ENCODE measurements at regions not wholly inside any gene's neighbourhood (a gene's known extent, or its start where the extent isn't known, plus 50 kb on each side); places are given as distances from the start of the nearest gene placed in this dataset.
"Not testable (repeated sequence)": the region's sequence is repeated elsewhere in the genome, so short reads cannot be mapped to it uniquely, and the experiment has no call there.

DNA sequence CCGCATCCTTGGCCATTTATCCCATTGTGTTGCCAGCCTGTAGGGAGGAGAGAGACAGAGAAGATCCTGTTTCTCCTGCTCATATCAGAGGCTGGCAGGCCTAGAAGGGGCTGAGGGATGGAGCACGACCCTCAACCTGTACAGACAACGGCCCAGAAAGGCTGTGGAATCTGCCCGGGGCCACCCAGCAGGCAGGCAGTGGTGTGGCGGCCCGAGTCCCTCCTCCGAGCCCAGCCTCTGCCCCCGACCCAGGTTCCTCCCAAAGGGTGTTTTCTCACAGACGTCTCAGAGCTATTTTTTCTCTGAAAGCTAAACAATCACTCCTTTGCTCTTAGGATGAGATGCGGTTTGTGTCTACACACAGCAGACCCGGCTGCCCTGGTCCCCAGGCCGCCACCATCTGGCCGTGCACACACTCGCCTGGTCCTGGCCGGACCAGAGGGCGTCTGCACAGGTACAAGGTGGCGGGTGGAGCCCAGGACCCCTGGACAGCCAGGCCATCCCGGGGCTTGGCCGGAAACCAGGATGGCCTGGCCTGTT, 69.3 kb downstream of the FOXL3 start:
- H3K79me2 ChIP-seq (ENCODE audit: low read length), result no peaks in the 10 kb centered on the region
- no peaks in the 10 kb centered on the region for H3K9me2 ChIP-seq (replicated peaks; ENCODE audit: low read length)
- H3K9me3 ChIP-seq (ENCODE audit: low read length), result no peaks in the 10 kb centered on the region
- H3K4me1 ChIP-seq (ENCODE audit: insufficient read depth, low read length), result no peaks in the 10 kb centered on the region; the same call in 1 of the 2 replicates
- ATAC-seq (no peak), DNase-seq (no peak)
- CTCF ChIA-PET, result no interaction called here
- intact Hi-C loops (cut with micrococcal nuclease), result no loop called here
- no peaks in the 10 kb centered on the region for H4K20me1 ChIP-seq (ENCODE audit: low read length)
- no peaks in the 10 kb centered on the region for H3F3A ChIP-seq (ENCODE audit: low read length, unreplicated experiment)
- H3K27me3 ChIP-seq (ENCODE audit: low read length), result no peaks in the 10 kb centered on the region
- no peak overlapping the region for H2AFZ ChIP-seq (ENCODE audit: low read length)
- no peak overlapping the region for H3K9ac ChIP-seq (ENCODE audit: low read length)
- no peak overlapping the region for H3K27ac ChIP-seq (ENCODE audit: low read length)
- H3K36me3 ChIP-seq (ENCODE audit: low read depth, low read length), result no peaks in the 10 kb centered on the region
- no peak overlapping the region for H3K4me3 ChIP-seq (ENCODE audit: low read length)
- BruUV-seq (replicated peaks), result no TSS peak
- POLR2A ChIA-PET (ENCODE audit: unreplicated experiment), result no interaction called here
- TF ChIP-seq, protein P1, sequence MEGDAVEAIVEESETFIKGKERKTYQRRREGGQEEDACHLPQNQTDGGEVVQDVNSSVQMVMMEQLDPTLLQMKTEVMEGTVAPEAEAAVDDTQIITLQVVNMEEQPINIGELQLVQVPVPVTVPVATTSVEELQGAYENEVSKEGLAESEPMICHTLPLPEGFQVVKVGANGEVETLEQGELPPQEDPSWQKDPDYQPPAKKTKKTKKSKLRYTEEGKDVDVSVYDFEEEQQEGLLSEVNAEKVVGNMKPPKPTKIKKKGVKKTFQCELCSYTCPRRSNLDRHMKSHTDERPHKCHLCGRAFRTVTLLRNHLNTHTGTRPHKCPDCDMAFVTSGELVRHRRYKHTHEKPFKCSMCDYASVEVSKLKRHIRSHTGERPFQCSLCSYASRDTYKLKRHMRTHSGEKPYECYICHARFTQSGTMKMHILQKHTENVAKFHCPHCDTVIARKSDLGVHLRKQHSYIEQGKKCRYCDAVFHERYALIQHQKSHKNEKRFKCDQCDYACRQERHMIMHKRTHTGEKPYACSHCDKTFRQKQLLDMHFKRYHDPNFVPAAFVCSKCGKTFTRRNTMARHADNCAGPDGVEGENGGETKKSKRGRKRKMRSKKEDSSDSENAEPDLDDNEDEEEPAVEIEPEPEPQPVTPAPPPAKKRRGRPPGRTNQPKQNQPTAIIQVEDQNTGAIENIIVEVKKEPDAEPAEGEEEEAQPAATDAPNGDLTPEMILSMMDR (conservative IDR thresholded peaks at IDR 0.05; ENCODE audit: low read depth, low read length), result no peak
- TF ChIP-seq EZH2phosphoT487 (IDR thresholded peaks at IDR 0.05; ENCODE audit: borderline replicate concordance, low read length) (no peak), EZH2 (IDR thresholded peaks at IDR 0.05; ENCODE audit: low read length, unreplicated experiment) (no peak)
- H3K4me2 ChIP-seq (ENCODE audit: low read length), result no peak overlapping the region

DNA sequence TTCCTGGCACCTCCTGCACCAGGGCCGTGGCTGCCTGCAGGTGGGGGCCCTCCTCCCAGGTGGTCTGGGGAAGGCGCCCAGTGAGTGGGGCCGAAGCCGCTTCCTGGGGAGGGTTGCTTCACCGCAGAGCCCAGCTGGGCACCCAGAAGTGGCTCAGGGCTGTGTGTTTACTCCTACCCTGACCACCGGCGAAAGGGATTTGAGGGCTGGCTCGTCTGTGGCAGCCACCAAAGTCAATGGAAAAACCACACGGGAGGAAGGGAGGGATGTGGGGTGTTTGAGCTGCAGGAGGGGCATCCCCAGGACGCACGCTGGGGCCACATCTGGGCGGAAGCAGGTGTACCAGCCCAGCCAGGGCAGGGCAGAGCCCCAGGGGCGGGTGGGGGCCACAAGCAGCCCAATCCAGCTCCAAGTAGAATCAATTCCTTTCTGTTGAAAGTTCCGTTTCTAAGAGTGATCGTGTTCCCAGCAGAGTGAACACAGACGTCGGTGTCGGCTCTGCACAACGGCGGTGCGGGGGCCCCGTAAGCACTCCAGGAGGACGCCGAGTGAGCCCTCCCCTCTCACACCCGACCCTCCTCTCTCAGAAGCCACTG, 69.9 kb downstream of the FOXL3 start:
- ChIA-PET POLR2A (ENCODE audit: unreplicated experiment) (interaction anchor here (0.6 kb wide), 1 partner anchor 156 kb away, joined by 10 read pairs; no protein-coding TSS in a partner anchor), CTCF (no interaction called here)
- intact Hi-C loops (cut with micrococcal nuclease), result no loop called here
- Histone ChIP-seq H3K4me2 (ENCODE audit: low read length) (no peak overlapping the region), H3K79me2 (ENCODE audit: low read length) (no peaks in the 10 kb centered on the region), H3K27me3 (ENCODE audit: low read length) (no peaks in the 10 kb centered on the region), H2AFZ (ENCODE audit: low read length) (no peak overlapping the region), H3K9me2 (replicated peaks; ENCODE audit: low read length) (no peaks in the 10 kb centered on the region), H3K9me3 (ENCODE audit: low read length) (no peaks in the 10 kb centered on the region), H3K4me3 (ENCODE audit: low read length) (no peak overlapping the region), H3K36me3 (ENCODE audit: low read depth, low read length) (no peaks in the 10 kb centered on the region), H3F3A (ENCODE audit: low read length, unreplicated experiment) (no peaks in the 10 kb centered on the region), H3K4me1 (ENCODE audit: insufficient read depth, low read length) (no peaks in the 10 kb centered on the region; the same call in 1 of the 2 replicates), H4K20me1 (ENCODE audit: low read length) (no peaks in the 10 kb centered on the region), H3K9ac (ENCODE audit: low read length) (no peak overlapping the region), H3K27ac (ENCODE audit: low read length) (no peak overlapping the region)
- no peak for ATAC-seq
- BruUV-seq (replicated peaks), result no TSS peak
- TF ChIP-seq, protein P1 (conservative IDR thresholded peaks at IDR 0.05; ENCODE audit: low read depth, low read length), result no peak
- TF ChIP-seq EZH2 (IDR thresholded peaks at IDR 0.05; ENCODE audit: low read length, unreplicated experiment) (no peak), EZH2phosphoT487 (IDR thresholded peaks at IDR 0.05; ENCODE audit: borderline replicate concordance, low read length) (no peak)
- no peak for DNase-seq

DNA sequence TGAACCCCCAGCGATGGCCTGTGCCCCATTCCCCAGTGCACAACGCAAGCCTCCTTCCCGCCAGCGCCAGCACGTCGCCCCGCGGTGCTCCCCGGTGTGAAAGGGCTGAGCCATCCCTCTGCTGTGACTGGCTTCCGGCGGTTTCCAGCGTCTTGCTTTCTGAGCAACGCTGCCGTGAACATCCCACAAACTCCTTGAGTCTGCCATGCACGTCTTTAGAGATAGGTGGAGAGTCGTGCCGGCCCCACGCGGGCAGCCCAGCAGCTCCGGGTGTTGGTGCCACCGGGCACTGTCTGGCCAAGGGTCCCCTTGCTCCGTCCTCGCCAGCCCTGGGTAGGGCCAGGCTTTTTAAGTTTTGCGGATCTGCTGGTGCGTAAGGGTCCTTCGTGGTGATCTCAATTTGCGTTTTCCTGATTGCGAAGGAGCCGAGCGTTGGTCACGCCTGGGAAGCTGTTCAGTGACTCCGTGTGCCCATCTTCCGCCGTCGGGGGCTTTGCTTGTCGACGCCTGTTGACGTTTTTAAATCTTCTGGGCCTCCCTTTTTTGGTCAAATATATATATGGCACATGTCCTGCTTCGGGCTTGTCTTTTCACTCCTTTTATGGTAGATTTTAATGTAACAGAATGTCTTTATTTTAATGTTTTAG, 70.6 kb downstream of the FOXL3 start:
- CTCF ChIA-PET, result no interaction called here
- H2AFZ ChIP-seq (ENCODE audit: low read length), result no peak overlapping the region
- no peak for ATAC-seq

DNA sequence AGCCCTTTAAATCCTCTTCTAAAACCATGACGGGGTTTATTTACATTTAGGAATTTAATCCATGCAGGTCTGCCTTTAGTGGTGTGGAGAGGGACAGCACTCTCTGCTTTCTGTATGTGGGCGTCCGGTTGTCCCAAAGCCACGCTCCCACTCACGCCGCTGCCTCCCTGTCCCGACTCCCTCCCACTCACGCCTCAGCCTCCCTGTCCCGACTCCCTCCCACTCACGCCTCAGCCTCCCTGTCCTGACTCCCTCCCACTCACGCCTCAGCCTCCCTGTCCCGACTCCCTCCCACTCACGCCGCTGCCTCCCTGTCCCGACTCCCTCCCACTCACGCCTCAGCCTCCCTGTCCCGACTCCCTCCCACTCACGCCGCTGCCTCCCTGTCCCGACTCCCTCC, 71.2 kb downstream of the FOXL3 start:
- H3K9me2 ChIP-seq (replicated peaks; ENCODE audit: low read length); H3K27me3 ChIP-seq (ENCODE audit: low read length); H4K20me1 ChIP-seq (ENCODE audit: low read length); intact Hi-C loops (cut with micrococcal nuclease); BruUV-seq (replicated peaks); ATAC-seq; H2AFZ ChIP-seq (ENCODE audit: low read length); H3K4me2 ChIP-seq (ENCODE audit: low read length); H3K9me3 ChIP-seq (ENCODE audit: low read length); H3K4me1 ChIP-seq (ENCODE audit: insufficient read depth, low read length); H3K36me3 ChIP-seq (ENCODE audit: low read depth, low read length); H3K9ac ChIP-seq (ENCODE audit: low read length); H3K79me2 ChIP-seq (ENCODE audit: low read length); CTCF ChIA-PET; DNase-seq; H3K4me3 ChIP-seq (ENCODE audit: low read length); H3K27ac ChIP-seq (ENCODE audit: low read length); H3F3A ChIP-seq (ENCODE audit: low read length, unreplicated experiment); POLR2A ChIA-PET (ENCODE audit: unreplicated experiment): not testable (repeated sequence)

More for the DNA sequence above, 70.6 kb downstream of the FOXL3 start:
- Histone ChIP-seq H3K79me2 (ENCODE audit: low read length) (no peaks in the 10 kb centered on the region), H3K9me3 (ENCODE audit: low read length) (no peaks in the 10 kb centered on the region), H3K4me2 (ENCODE audit: low read length) (no peak overlapping the region), H3F3A (ENCODE audit: low read length, unreplicated experiment) (no peaks in the 10 kb centered on the region), H3K27ac (ENCODE audit: low read length) (no peak overlapping the region), H3K9ac (ENCODE audit: low read length) (no peak overlapping the region), H3K4me1 (ENCODE audit: insufficient read depth, low read length) (no peaks in the 10 kb centered on the region; the same call in 1 of the 2 replicates), H4K20me1 (ENCODE audit: low read length) (no peaks in the 10 kb centered on the region), H3K9me2 (replicated peaks; ENCODE audit: low read length) (no peaks in the 10 kb centered on the region), H3K36me3 (ENCODE audit: low read depth, low read length) (no peaks in the 10 kb centered on the region), H3K4me3 (ENCODE audit: low read length) (no peak overlapping the region), H3K27me3 (ENCODE audit: low read length) (no peaks in the 10 kb centered on the region)
- POLR2A ChIA-PET (ENCODE audit: unreplicated experiment), result interaction anchor here (0.6 kb wide), 1 partner anchor 155 kb away, joined by 10 read pairs; no protein-coding TSS in a partner anchor
- intact Hi-C loops (cut with micrococcal nuclease), result no loop called here
- TF ChIP-seq, protein P1 (conservative IDR thresholded peaks at IDR 0.05; ENCODE audit: low read depth, low read length), result no peak
- TF ChIP-seq EZH2 (IDR thresholded peaks at IDR 0.05; ENCODE audit: low read length, unreplicated experiment), result no peak
- TF ChIP-seq EZH2phosphoT487 (IDR thresholded peaks at IDR 0.05; ENCODE audit: borderline replicate concordance, low read length), result no peak
- no peak for DNase-seq
- no TSS peak for BruUV-seq (replicated peaks)
